Endothelial cell of umbilical vein (primary cell): ENCODE measurements at regions not wholly inside any gene's neighbourhood (a gene's known extent, or its start where the extent isn't known, plus 50 kb on each side); places are given as distances from the start of the nearest gene placed in this dataset.

Experiments used
- BruUV-seq: library from RNA; stranded (reverse); fragments of 400-500 nt; replicated peaks from 2 replicates; lab custom pipeline; 2021; lab: Mats Ljungman, UMichigan
- CTCF ChIA-PET: fragments of 300-600, 350-600 bp; sonication (Branson Sonifier 250); formaldehyde crosslinking; loops from one replicate; lab custom pipeline; 2021; ENCODE audit warnings: antibody characterized with exemption, inconsistent platforms; lab: Charles Lee
- POLR2A ChIA-PET: fragments of 300-600, 350-600 bp; sonication (Branson Sonifier 250); formaldehyde crosslinking; loops from one replicate; lab custom pipeline; 2021; ENCODE audit warnings: antibody characterized with exemption, inconsistent platforms; lab: Charles Lee
- DNase-seq: peaks from one replicate; pipeline ENCODE4 v3.0.0-alpha.2; 2011; ENCODE audit warnings: low read depth, low spot score
- FAIRE-seq: peaks from 2 replicates; lab custom pipeline; 2011; peaks lifted over from hg19 to GRCh38; lab: Jason Lieb, UNC
- H2AFZ ChIP-seq: 2 replicates; pipeline ENCODE4 v1.6.0; 2012; ENCODE audit warnings: low read depth, low read length, control low read depth, inconsistent platforms
- H3K27ac ChIP-seq: 2 replicates; pipeline ENCODE4 v1.5.1; 2011; ENCODE audit warnings: low read depth, mild to moderate bottlenecking, control low read depth, low read length, moderate library complexity; ENCODE audit not compliant: insufficient read depth
- H3K27me3 ChIP-seq, 2 experiments: 2 replicates each; pipeline versions ENCODE4 v1.6.0 to v1.6.1; 2011; ENCODE audit warnings: low read length in 2 of 2, mixed read lengths in 1 of 2; ENCODE audit not compliant: control insufficient read depth in 2 of 2, insufficient read depth in 2 of 2
- H3K36me3 ChIP-seq, 2 experiments: 2 replicates in 1 of 2; 3 replicates in 1 of 2; pipeline ENCODE4 v1.5.1; 2011; ENCODE audit warnings: low read length in 2 of 2, mild to moderate bottlenecking in 1 of 2, moderate library complexity in 1 of 2; ENCODE audit not compliant: control insufficient read depth in 2 of 2, insufficient read depth in 2 of 2; ENCODE audit errors: extremely low read depth in 1 of 2
- H3K4me1 ChIP-seq: 3 replicates; pipeline ENCODE4 v1.5.1; 2011; ENCODE audit warnings: mild to moderate bottlenecking, low read length; ENCODE audit not compliant: control insufficient read depth, insufficient read depth; ENCODE audit errors: extremely low read depth
- H3K4me2 ChIP-seq: 2 replicates; pipeline ENCODE4 v1.6.1; 2011; ENCODE audit warnings: low read length, control low read depth, mixed read lengths; ENCODE audit not compliant: insufficient read depth
- H3K4me3 ChIP-seq, 3 experiments: fragments of 200-600 bp in 1 of 3; sonication (generic), shearing (Covaris generic) in 1 of 3; replicated peaks in 1 of 3; 2 replicates each; pipeline ENCODE4 v1.5.1; 2011 to 2016; ENCODE audit warnings: control low read depth in 3 of 3, low read length in 3 of 3, mild to moderate bottlenecking in 2 of 3, inconsistent platforms in 1 of 3, low read depth in 1 of 3, moderate library complexity in 1 of 3; ENCODE audit not compliant: insufficient read depth in 1 of 3
- H3K79me2 ChIP-seq: 2 replicates; pipeline ENCODE4 v1.6.0; 2012; ENCODE audit warnings: low read length, inconsistent platforms; ENCODE audit not compliant: control insufficient read depth, insufficient read depth
- H3K9ac ChIP-seq: replicated peaks from 2 replicates; pipeline ENCODE3; 2011; ENCODE audit warnings: low read length, control low read depth; ENCODE audit not compliant: insufficient read depth; ENCODE audit errors: extremely low read depth
- H3K9me1 ChIP-seq: replicated peaks from 3 replicates; pipeline ENCODE4 v1.6.0; 2011; ENCODE audit warnings: mild to moderate bottlenecking, low read length; ENCODE audit not compliant: control insufficient read depth, insufficient read depth; ENCODE audit errors: extremely low read depth
- H3K9me3 ChIP-seq: replicated peaks from 2 replicates; pipeline ENCODE4 v1.5.1; 2012; ENCODE audit warnings: low read length, inconsistent platforms; ENCODE audit not compliant: control insufficient read depth, insufficient read depth
- H4K20me1 ChIP-seq: replicated peaks from 2 replicates; pipeline ENCODE3; 2011; ENCODE audit warnings: mild to moderate bottlenecking, low read length; ENCODE audit not compliant: control insufficient read depth, insufficient read depth; ENCODE audit errors: extremely low read depth
- EZH2 ChIP-seq: IDR thresholded peaks from 2 replicates; pipeline ENCODE4 v1.6.1; 2012; ENCODE audit warnings: borderline replicate concordance, low read depth, mild to moderate bottlenecking, moderate library complexity, low read length, inconsistent platforms; ENCODE audit not compliant: severe bottlenecking
- FOS ChIP-seq: IDR thresholded peaks from 2 replicates; pipeline ENCODE4 v1.6.1; 2011; ENCODE audit warnings: mild to moderate bottlenecking, low read length, moderate library complexity, borderline replicate concordance; ENCODE audit not compliant: insufficient read depth
- GATA2 ChIP-seq: IDR thresholded peaks from 2 replicates; pipeline ENCODE4 v1.7.0; 2011; ENCODE audit warnings: low read depth, mild to moderate bottlenecking, moderate library complexity, mixed read lengths, low read length; ENCODE audit not compliant: insufficient read length, insufficient read depth
- JUN ChIP-seq: IDR thresholded peaks from 2 replicates; pipeline ENCODE4 v1.6.1; 2011; ENCODE audit warnings: borderline replicate concordance, low read depth; ENCODE audit not compliant: insufficient read length, insufficient read depth
- MYC ChIP-seq: IDR thresholded peaks from one replicate; pipeline ENCODE4 v1.6.1; 2011; ENCODE audit warnings: mild to moderate bottlenecking, low read depth, low read length
- POLR2A ChIP-seq: IDR thresholded peaks from 2 replicates; pipeline ENCODE4 v1.6.1; 2012; ENCODE audit warnings: low read depth, mild to moderate bottlenecking, control low read depth, low read length
- POLR2AphosphoS5 ChIP-seq: IDR thresholded peaks from 2 replicates; pipeline ENCODE4 v1.6.1; 2012; ENCODE audit warnings: low read depth, mild to moderate bottlenecking, control low read depth, low read length, moderate library complexity; ENCODE audit not compliant: insufficient read depth
- dilution Hi-C: fragments of 300-500 bp; cut with MboI; formaldehyde crosslinking; loops from one replicate; pipeline ENCODE4 v1.15.0; 2019; ENCODE audit warnings: low sequenced_read_pairs; ENCODE audit not compliant: extremely low pct_ligation_motif_present
- intact Hi-C: fragments of 100-400 bp; cut with micrococcal nuclease; formaldehyde crosslinking; loops from one replicate; pipeline ENCODE4 v1.10.0; 2022
- TF ChIP-seq, protein P1 (sequence below): IDR thresholded peaks from 2 replicates; pipeline ENCODE4 v1.6.1; 2011; ENCODE audit not compliant: insufficient read depth, insufficient read length
- TF ChIP-seq, protein P2 (sequence below), 2 donors: IDR thresholded peaks; 1 replicate in 1 of 2; 2 replicates in 1 of 2; pipeline ENCODE4 v1.5.1; 2011; ENCODE audit warnings: low read length in 2 of 2, mild to moderate bottlenecking in 2 of 2, moderate library complexity in 2 of 2, control low read depth in 1 of 2, inconsistent platforms in 1 of 2, low read depth in 1 of 2; ENCODE audit not compliant: insufficient read depth in 1 of 2; ENCODE audit errors: extremely low read depth in 1 of 2

DNA sequence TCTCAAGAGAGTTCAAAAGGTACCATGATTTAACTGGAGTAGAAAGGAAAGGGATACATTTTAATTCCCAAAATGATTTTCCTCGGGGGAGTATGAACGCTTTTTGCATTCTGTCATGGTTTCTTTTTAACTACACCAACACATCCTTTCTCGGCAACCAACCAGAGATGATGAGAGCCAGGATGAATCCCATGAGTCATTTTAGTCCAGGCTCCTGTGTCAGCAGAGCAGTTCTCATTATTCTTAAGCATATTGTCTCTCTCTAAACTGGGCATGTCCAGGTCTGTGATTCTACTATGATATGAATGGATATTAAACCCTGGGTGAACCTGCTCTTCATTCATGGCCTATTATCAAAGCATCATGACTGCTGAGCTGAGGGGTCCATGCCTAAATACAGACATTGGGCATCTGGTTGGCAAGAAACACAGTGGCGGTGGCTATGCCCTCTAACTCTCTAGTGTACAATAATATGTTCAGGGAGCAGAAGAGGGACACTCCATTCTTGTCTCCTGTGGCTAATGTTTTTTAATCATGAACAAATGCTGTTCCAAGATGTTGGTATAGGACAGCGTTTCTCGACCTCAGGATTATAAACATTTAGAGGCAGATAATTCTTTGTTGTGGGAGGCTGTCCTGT lies 124.3 kb upstream of the ESRRG start:
- H3K27me3 ChIP-seq = no peaks in the 10 kb centered on the region
- no TSS peak for BruUV-seq
- no peak overlapping the region for H2AFZ ChIP-seq
- H3K4me2 ChIP-seq = no peak overlapping the region
- H4K20me1 ChIP-seq = no peaks in the 10 kb centered on the region
- POLR2A ChIA-PET = no interaction called here
- CTCF ChIA-PET = no interaction called here
- H3K9me1 ChIP-seq = no peaks in the 10 kb centered on the region
- no peak overlapping the region for H3K4me3 ChIP-seq
- intact Hi-C loops (no loop called here), dilution Hi-C loops (no loop called here)
- TF ChIP-seq GATA2 = no peak
- TF ChIP-seq, protein P1, sequence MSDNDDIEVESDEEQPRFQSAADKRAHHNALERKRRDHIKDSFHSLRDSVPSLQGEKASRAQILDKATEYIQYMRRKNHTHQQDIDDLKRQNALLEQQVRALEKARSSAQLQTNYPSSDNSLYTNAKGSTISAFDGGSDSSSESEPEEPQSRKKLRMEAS = no peak
- no peak for TF ChIP-seq JUN
- TF ChIP-seq POLR2AphosphoS5 = no peak
- TF ChIP-seq POLR2A = no peak
- H3K36me3 ChIP-seq = no peaks in the 10 kb centered on the region
- no peaks in the 10 kb centered on the region for H3K79me2 ChIP-seq
- no peak overlapping the region for H3K9ac ChIP-seq
- no peaks in the 10 kb centered on the region for H3K4me1 ChIP-seq
- H3K27ac ChIP-seq = no peak overlapping the region
- H3K9me3 ChIP-seq = no peaks in the 10 kb centered on the region
- FAIRE-seq (no peak), DNase-seq (no peak)

DNA sequence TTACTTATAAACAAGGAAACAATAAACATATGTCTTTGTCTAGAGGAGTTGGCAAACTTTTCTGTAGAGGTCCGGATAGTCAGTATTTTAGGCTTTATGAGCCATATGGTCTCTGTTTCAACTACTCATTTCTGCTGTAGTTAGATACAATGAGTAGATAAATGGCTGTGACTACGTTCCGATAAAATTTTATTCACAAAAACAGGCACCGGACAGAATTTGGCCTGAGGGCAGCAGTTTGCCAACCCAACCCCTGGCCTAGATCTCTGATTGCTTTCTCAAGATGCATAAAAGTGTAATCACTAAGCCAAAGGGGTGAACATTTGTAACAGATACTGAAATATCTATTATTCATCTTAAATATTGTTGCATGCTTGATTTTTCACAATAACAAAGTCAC lies 123.1 kb upstream of the ESRRG start:
- Histone ChIP-seq H3K27ac (no peak overlapping the region), H3K4me3 (no peak overlapping the region), H3K4me2 (no peak overlapping the region), H3K36me3 (no peaks in the 10 kb centered on the region), H3K4me1 (no peaks in the 10 kb centered on the region), H3K9me1 (no peaks in the 10 kb centered on the region), H2AFZ (no peak overlapping the region), H3K9ac (no peak overlapping the region), H4K20me1 (no peaks in the 10 kb centered on the region), H3K27me3 (no peaks in the 10 kb centered on the region), H3K9me3 (no peaks in the 10 kb centered on the region), H3K79me2 (no peaks in the 10 kb centered on the region)
- no TSS peak for BruUV-seq
- dilution Hi-C loops = no loop called here
- TF ChIP-seq JUN (no peak), POLR2AphosphoS5 (no peak), GATA2 (no peak), POLR2A (no peak), FOS (no peak), MYC (no peak), EZH2 (no peak)
- TF ChIP-seq, protein P2, sequence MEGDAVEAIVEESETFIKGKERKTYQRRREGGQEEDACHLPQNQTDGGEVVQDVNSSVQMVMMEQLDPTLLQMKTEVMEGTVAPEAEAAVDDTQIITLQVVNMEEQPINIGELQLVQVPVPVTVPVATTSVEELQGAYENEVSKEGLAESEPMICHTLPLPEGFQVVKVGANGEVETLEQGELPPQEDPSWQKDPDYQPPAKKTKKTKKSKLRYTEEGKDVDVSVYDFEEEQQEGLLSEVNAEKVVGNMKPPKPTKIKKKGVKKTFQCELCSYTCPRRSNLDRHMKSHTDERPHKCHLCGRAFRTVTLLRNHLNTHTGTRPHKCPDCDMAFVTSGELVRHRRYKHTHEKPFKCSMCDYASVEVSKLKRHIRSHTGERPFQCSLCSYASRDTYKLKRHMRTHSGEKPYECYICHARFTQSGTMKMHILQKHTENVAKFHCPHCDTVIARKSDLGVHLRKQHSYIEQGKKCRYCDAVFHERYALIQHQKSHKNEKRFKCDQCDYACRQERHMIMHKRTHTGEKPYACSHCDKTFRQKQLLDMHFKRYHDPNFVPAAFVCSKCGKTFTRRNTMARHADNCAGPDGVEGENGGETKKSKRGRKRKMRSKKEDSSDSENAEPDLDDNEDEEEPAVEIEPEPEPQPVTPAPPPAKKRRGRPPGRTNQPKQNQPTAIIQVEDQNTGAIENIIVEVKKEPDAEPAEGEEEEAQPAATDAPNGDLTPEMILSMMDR (IDR thresholded peaks at IDR 0.05; ENCODE audit: extremely low read depth in 1 of 2, insufficient read depth in 1 of 2, low read depth in 1 of 2, low read length in 2 of 2) = no peak
- TF ChIP-seq, protein P1 = no peak
- FAIRE-seq = no peak
- intact Hi-C loops = no loop called here
- DNase-seq = no peak
- ChIA-PET CTCF (no interaction called here), POLR2A (no interaction called here)
